Lower lobe of right lung (tissue), 2 donors: ENCODE measurements at regions not wholly inside any gene's neighbourhood (a gene's known extent, or its start where the extent isn't known, plus 50 kb on each side); places are given as distances from the start of the nearest gene placed in this dataset.
A peak's percentile ranks its signal among the peaks of the same experiment; 100 is the strongest.

Experiments used
- ATAC-seq, 2 donors: fragments of 200-7000 bp; cut with Tn5 transposase; one replicate each; pipeline ENCODE4 v1.9.1; 2020 to 2022; ENCODE audit warnings: mild to moderate bottlenecking in 2 of 2, moderate library complexity in 2 of 2
- DNase-seq: peaks from one replicate; pipeline ENCODE4 v3.0.0-alpha.2; 2020
- H3K27ac ChIP-seq: fragments of 200-600 bp; one replicate; pipeline ENCODE4 v1.8.0; 2022
- H3K27me3 ChIP-seq: fragments of 200-600 bp; one replicate; pipeline ENCODE4 v1.8.0; 2022; ENCODE audit warnings: low read depth
- H3K36me3 ChIP-seq: fragments of 200-600 bp; one replicate; pipeline ENCODE4 v1.8.0; 2022; ENCODE audit warnings: mild to moderate bottlenecking
- H3K4me1 ChIP-seq: fragments of 200-600 bp; one replicate; pipeline ENCODE4 v1.8.0; 2022
- H3K4me3 ChIP-seq: fragments of 200-600 bp; one replicate; pipeline ENCODE4 v1.8.0; 2022; ENCODE audit warnings: mild to moderate bottlenecking
- H3K9me3 ChIP-seq: fragments of 200-600 bp; one replicate; pipeline ENCODE4 v1.8.0; 2022
- intact Hi-C: fragments of 100-400 bp; cut with DNase I; formaldehyde crosslinking; loops from one replicate; pipeline ENCODE4 v1.11.0; 2022
- TF ChIP-seq, protein P1 (sequence below): fragments of 200-600 bp; IDR thresholded peaks from one replicate; pipeline ENCODE4 v1.8.0; 2022; ENCODE audit warnings: antibody characterized with exemption, mild to moderate bottlenecking
- donor health status: DM: no; HTN: yes; CAD: no; lungs with severe emphysema.

DNA sequence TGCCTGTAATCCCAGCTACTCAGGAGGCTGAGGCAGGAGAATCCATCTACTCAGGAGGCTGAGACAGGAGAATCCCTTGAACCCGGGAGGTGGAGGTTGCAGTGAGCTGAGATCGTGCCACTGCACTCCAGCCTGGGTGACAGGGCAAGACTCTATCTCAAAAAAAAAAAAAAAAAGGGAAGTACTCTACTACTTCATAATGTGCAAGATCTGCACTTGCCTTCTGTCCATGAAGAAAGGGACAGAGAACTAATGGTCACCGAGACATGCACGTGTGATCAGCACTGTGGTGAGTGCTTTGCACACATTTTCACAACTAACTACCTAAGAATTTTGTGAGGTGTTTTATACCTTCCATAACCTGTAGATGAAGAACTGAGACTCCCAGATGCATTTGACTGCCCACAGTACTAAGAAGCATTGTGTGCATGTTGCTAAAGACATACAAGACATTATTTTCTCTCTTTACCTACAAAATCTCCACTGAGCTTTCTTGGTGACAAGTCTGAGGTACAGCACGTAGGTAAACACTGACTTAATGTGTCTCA, 784.8 kb upstream of the ID2 start:
- Histone ChIP-seq H3K4me3 (no peak overlapping the region), H3K27ac (no peak overlapping the region), H3K4me1 (no peaks in the 10 kb centered on the region), H3K27me3 (no peaks in the 10 kb centered on the region), H3K9me3 (no peaks in the 10 kb centered on the region), H3K36me3 (no peaks in the 10 kb centered on the region)
- TF ChIP-seq, protein P1, sequence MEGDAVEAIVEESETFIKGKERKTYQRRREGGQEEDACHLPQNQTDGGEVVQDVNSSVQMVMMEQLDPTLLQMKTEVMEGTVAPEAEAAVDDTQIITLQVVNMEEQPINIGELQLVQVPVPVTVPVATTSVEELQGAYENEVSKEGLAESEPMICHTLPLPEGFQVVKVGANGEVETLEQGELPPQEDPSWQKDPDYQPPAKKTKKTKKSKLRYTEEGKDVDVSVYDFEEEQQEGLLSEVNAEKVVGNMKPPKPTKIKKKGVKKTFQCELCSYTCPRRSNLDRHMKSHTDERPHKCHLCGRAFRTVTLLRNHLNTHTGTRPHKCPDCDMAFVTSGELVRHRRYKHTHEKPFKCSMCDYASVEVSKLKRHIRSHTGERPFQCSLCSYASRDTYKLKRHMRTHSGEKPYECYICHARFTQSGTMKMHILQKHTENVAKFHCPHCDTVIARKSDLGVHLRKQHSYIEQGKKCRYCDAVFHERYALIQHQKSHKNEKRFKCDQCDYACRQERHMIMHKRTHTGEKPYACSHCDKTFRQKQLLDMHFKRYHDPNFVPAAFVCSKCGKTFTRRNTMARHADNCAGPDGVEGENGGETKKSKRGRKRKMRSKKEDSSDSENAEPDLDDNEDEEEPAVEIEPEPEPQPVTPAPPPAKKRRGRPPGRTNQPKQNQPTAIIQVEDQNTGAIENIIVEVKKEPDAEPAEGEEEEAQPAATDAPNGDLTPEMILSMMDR = no peak
- DNase-seq = no peak
- peak in 1 of 2 donors; percentile 41 for ATAC-seq
- intact Hi-C loops = no loop called here

DNA sequence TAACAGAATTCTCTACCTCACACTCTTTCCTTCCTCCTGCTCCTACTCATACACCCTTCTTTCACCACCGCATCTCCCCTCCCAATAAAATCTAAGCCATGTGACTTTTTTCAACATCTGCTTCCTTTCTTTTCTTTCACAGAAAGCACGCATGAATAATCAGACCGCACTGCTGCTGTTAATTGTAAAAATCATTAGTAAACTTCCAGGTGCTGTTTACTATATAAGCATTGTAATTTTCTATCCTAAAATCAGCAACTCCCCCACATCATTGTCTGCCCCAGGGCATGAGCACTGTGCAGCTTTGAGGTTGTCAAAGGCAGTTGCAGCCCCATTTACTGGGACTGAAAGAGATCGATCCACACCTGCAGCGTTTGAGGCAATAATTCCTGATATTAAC, 782.6 kb upstream of the ID2 start:
- no peak for ATAC-seq
- no peak overlapping the region for H3K27ac ChIP-seq
- intact Hi-C loops = no loop called here
- H3K36me3 ChIP-seq = no peaks in the 10 kb centered on the region
- no peaks in the 10 kb centered on the region for H3K27me3 ChIP-seq
- H3K9me3 ChIP-seq = no peaks in the 10 kb centered on the region
- TF ChIP-seq, protein P1 = no peak
- H3K4me1 ChIP-seq = no peaks in the 10 kb centered on the region
- no peak overlapping the region for H3K4me3 ChIP-seq
- DNase-seq = no peak

DNA sequence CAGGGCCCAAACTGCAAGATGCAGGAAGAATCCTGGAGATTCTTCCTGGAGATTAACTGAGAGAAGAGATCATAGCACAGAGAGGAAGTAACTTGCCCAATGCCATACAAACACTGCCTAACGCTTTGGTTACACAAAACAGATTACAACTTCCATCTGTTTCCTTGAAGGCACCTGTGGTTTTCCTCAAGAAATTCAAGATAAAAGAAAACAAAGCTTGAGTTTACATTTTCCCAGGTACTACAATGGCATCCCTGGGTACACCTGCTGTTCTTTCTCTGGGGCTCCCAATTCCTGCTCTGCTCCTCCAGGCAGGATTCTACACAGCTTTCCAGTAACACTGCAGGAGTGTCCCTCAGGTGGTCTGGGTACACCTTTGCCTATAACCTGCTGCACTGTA, 781.9 kb upstream of the ID2 start:
- Histone ChIP-seq H3K9me3 (no peaks in the 10 kb centered on the region), H3K27ac (no peak overlapping the region), H3K36me3 (no peaks in the 10 kb centered on the region), H3K4me3 (no peak overlapping the region), H3K27me3 (no peaks in the 10 kb centered on the region), H3K4me1 (no peaks in the 10 kb centered on the region)
- intact Hi-C loops = no loop called here
- ATAC-seq (no peak), DNase-seq (no peak)
- TF ChIP-seq, protein P1 = no peak

DNA sequence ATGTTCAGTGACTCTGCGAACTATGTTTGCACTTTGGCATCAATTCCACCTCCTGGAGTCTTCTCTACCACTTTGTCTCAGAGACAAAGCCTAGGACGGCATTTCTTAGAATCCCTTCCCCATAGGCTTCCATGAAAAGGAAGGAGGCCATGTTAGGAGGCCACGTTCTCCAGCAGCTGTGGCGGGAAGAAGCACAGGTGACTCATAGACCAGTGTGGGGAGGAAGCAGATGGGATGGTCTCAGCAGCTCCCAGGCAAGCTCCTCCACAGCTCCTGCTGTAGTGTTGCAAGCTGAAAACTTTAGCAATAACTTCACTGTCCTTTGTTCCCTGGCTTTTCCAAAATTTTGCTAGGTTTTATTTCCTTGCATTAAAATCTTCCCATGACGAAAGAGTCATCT, 781.3 kb upstream of the ID2 start:
- Histone ChIP-seq H3K36me3 (no peaks in the 10 kb centered on the region), H3K27me3 (no peaks in the 10 kb centered on the region), H3K4me3 (no peak overlapping the region), H3K27ac (no peak overlapping the region), H3K9me3 (no peaks in the 10 kb centered on the region), H3K4me1 (no peaks in the 10 kb centered on the region)
- TF ChIP-seq, protein P1 = no peak
- intact Hi-C loops = no loop called here
- DNase-seq (no peak), ATAC-seq (no peak)

DNA sequence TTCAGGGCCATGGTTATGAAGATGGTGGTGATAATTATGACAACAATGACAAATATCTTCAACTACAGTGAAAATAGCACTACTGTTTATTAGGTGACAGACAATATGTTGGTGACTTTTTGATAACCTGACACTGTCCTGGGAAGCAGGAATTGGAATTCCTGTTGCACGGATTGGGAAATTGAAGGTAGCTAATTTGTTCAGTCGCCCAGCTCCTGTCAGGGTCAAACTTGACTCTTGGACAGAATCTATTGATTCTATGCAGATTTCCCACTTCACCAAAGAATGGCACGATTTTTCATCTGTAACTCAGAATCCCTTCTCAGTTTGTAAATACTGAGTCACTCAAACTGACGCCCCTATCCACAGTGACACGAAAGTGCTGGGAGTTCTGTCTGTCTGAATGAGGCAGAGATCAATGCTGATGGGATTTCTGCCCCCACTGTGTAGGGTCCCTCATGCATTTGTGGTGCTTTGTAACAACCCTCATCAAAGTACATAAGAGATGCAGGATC, 779.5 kb upstream of the ID2 start:
- Histone ChIP-seq H3K4me1 (no peaks in the 10 kb centered on the region), H3K27ac (no peak overlapping the region), H3K4me3 (no peak overlapping the region), H3K9me3 (no peaks in the 10 kb centered on the region), H3K36me3 (no peaks in the 10 kb centered on the region), H3K27me3 (no peaks in the 10 kb centered on the region)
- TF ChIP-seq, protein P1 = no peak
- DNase-seq (no peak), ATAC-seq (no peak)
- intact Hi-C loops = no loop called here
